Right cardiac atrium (tissue), 5 donors: ENCODE measurements at regions not wholly inside any gene's neighbourhood (a gene's known extent, or its start where the extent isn't known, plus 50 kb on each side); places are given as distances from the start of the nearest gene placed in this dataset.

ENCODE experiments used
- ATAC-seq, 2 donors: fragments of 200-7000 bp; cut with Tn5 transposase; one replicate each; pipeline versions ENCODE4 v1.8.0 to v1.9.1; 2020; ENCODE audit warnings: moderate library complexity in 2 of 2, mild to moderate bottlenecking in 1 of 2
- DNase-seq, 3 donors: peaks; one replicate each; pipeline ENCODE4 v3.0.0-alpha.2; 2020
- H3K27ac ChIP-seq: one replicate; pipeline ENCODE4 v1.5.1; 2013; ENCODE audit warnings: mild to moderate bottlenecking, low read length, control low read depth, moderate library complexity
- H3K27me3 ChIP-seq: one replicate; pipeline ENCODE4 v1.6.1; 2013; ENCODE audit not compliant: control insufficient read depth, insufficient read depth
- H3K4me1 ChIP-seq: one replicate; pipeline ENCODE4 v1.6.1; 2013; ENCODE audit warnings: low read length; ENCODE audit not compliant: control insufficient read depth, insufficient read depth
- H3K4me3 ChIP-seq: one replicate; pipeline ENCODE4 v1.5.1; 2013; ENCODE audit warnings: low read length, control low read depth
- H3K9me3 ChIP-seq: one replicate; pipeline ENCODE4 v1.6.1; 2013; ENCODE audit warnings: low read length; ENCODE audit not compliant: control insufficient read depth
- WGBS: extraction: QIAGEN DNeasy Blood & Tissue Kit; methylation state at CpG from one replicate; pipeline ENCODE4 v1.1.7; 2013; 5-methylcytosine and 5-hydroxymethylcytosine counted together
- intact Hi-C, 4 donors: fragments of 100-400 bp; cut with DNase I; formaldehyde crosslinking; loops; one replicate each; pipeline versions ENCODE4 v1.11.0 to v1.14.0; 2022 to 2023
- donor health status: healthy with polysubstance abuse.
- donor health status: DM: no; HTN: yes; CAD: no.
- donor health status: DM: no; HTN: no; CAD: no.
- donor health status: DM: no; HTN: yes; CAD: no; lungs with severe emphysema.
- donor health status: DM: yes; HTN: yes; CAD: no.

DNA sequence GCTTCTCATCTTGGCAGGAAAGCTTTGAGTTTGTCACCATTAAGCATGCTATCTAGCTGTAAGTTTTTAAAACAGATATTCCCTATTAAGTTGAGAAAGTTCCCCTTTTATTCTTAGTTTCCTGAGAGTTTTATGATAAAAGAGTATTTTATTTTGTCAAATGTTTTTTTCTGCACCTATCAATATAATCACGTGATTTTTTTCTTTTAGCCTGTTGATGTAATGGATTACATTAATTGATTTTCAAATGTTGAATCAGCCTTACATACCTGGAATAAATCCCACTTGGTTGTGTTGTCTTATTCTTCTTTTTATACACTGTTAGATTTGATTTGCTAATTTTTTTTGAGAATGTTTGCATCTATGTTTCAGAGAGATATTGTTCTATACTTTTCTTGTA lies 179.5 kb downstream of the ZNF621 start:
- DNase-seq (no peak), ATAC-seq (no peak)
- Histone ChIP-seq H3K4me3 (no peak overlapping the region), H3K27ac (no peak overlapping the region), H3K9me3 (no peaks in the 10 kb centered on the region), H3K4me1 (no peaks in the 10 kb centered on the region), H3K27me3 (no peaks in the 10 kb centered on the region)
- intact Hi-C loops, result no loop called here
- WGBS, result 75% methylated on average over 1 of the region's 1 CpG

DNA sequence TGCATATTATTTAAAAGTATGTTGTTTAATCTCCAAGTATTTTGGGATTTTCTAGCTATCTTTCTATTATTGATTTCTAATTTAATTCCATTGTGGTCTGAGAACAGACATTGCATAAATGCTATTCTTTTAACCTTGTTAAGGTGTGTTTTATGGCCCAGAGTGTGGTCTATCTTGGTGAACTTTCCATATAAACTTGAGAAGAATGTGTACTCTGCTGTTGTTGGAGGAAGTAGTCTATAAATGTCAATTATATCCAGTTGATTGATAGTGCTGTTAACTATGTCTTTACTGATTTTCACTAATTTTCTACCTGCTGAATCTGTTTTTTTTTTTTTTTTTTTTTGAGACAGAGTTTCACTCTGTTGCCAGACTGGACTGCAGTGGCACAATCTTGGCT lies 180.9 kb downstream of the ZNF621 start:
- intact Hi-C loops, result no loop called here
- H3K4me3 ChIP-seq, result no peak overlapping the region
- ATAC-seq, result no peak
- no peak overlapping the region for H3K27ac ChIP-seq
- H3K27me3 ChIP-seq, result no peaks in the 10 kb centered on the region
- no peak for DNase-seq
- H3K4me1 ChIP-seq, result no peaks in the 10 kb centered on the region
- H3K9me3 ChIP-seq, result no peaks in the 10 kb centered on the region

- Histone ChIP-seq H3K27ac (no peak overlapping the region), H3K9me3 (no peaks in the 10 kb centered on the region), H3K4me1 (peaks cover 5% of the 10 kb centered on the region), H3K27me3 (no peaks in the 10 kb centered on the region), H3K4me3 (no peak overlapping the region)
- intact Hi-C loops, result no loop called here
- peak; percentile 87 to 92 for ATAC-seq
- DNase-seq, result no peak
Observed at GRCh38 chr3:40713306-40713705, 188.5 kb downstream of the ZNF621 start.

- 69% methylated on average over 6 of the region's 6 CpGs for WGBS
- no peaks in the 10 kb centered on the region for H3K9me3 ChIP-seq
- ATAC-seq (no peak), DNase-seq (no peak)
- intact Hi-C loops, result no loop called here
- peaks cover 5% of the 10 kb centered on the region for H3K4me1 ChIP-seq
- no peak overlapping the region for H3K27ac ChIP-seq
- H3K27me3 ChIP-seq, result no peaks in the 10 kb centered on the region
- no peak overlapping the region for H3K4me3 ChIP-seq
Observed at GRCh38 chr3:40713795-40714194, 189.0 kb downstream of the ZNF621 start.

DNA sequence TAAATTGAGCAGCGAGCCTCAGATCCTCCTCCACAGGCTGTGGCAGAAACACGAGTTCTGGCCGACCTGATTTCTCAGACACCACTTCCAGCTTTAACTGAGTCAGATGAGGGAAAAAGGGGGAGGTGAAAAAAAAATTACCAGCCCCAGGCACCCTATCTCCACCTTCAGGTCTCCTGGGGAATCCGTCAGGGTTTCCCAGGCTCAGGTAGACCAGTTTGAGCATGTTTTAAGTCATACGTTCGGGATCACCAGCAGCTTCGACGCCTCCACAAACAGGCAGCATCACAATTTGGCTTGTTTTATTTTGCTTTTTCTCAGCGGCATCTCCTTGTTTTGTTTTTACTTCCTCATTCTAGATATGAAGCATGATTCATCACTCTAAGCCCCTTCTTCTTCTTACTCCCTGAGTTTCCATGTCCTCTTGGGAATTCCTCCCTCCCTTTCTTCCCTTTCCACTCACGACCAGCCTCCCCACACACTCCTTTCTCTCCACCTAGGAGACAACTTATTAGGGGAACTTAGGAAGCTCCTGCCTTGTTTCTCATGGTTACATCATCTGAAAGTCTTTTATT lies 190.1 kb downstream of the ZNF621 start:
- DNase-seq, result no peak

GRCh38 chr3:40715551-40715950 lies 190.8 kb downstream of the ZNF621 start:
- Histone ChIP-seq H3K27me3 (no peaks in the 10 kb centered on the region), H3K4me1 (peaks cover 5% of the 10 kb centered on the region), H3K9me3 (no peaks in the 10 kb centered on the region), H3K27ac (no peak overlapping the region), H3K4me3 (no peak overlapping the region)
- DNase-seq (no peak), ATAC-seq (no peak)
- intact Hi-C loops, result no loop called here

More for the DNA sequence above, 190.1 kb downstream of the ZNF621 start:
- H3K9me3 ChIP-seq, result no peaks in the 10 kb centered on the region
- no peak overlapping the region for H3K4me3 ChIP-seq
- H3K27me3 ChIP-seq, result no peaks in the 10 kb centered on the region
- ATAC-seq, result no peak
- intact Hi-C loops, result no loop called here
- WGBS, result 63% methylated on average over 10 of the region's 10 CpGs
- H3K27ac ChIP-seq, result no peak overlapping the region
- H3K4me1 ChIP-seq, result peaks cover 5% of the 10 kb centered on the region

GRCh38 chr3:40717471-40717870 lies 192.7 kb downstream of the ZNF621 start:
- H3K27me3 ChIP-seq, result no peaks in the 10 kb centered on the region
- 88% methylated on average over 1 of the region's 1 CpG for WGBS
- no peak overlapping the region for H3K4me3 ChIP-seq
- no peak overlapping the region for H3K27ac ChIP-seq
- H3K9me3 ChIP-seq, result no peaks in the 10 kb centered on the region
- no peak for DNase-seq
- intact Hi-C loops, result no loop called here
- peaks cover 5% of the 10 kb centered on the region for H3K4me1 ChIP-seq
- no peak for ATAC-seq

DNA sequence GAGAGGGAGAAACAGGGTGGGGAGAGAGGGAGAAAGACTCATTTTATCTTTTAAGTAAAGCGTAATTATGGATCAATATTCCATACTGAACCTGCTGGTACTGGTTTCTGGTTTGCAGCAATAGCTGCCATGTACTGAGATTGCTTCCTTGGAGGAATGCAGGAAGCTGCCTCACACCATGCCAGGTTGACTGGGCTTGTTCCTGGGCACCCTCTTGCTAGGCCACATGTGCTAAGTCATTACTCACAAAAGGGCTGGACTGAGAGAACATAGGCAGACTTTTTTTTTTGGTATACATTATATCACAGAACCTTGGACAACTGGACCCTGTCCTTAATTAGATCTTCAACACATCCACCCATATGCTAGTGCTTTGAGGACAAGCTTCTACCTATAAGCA lies 193.4 kb downstream of the ZNF621 start:
- Histone ChIP-seq H3K9me3 (no peaks in the 10 kb centered on the region), H3K27ac (no peak overlapping the region), H3K4me1 (peaks cover 5% of the 10 kb centered on the region), H3K4me3 (no peak overlapping the region), H3K27me3 (no peaks in the 10 kb centered on the region)
- no peak for ATAC-seq
- intact Hi-C loops, result no loop called here
- 98% methylated on average over 1 of the region's 1 CpG for WGBS
- DNase-seq, result no peak

DNA sequence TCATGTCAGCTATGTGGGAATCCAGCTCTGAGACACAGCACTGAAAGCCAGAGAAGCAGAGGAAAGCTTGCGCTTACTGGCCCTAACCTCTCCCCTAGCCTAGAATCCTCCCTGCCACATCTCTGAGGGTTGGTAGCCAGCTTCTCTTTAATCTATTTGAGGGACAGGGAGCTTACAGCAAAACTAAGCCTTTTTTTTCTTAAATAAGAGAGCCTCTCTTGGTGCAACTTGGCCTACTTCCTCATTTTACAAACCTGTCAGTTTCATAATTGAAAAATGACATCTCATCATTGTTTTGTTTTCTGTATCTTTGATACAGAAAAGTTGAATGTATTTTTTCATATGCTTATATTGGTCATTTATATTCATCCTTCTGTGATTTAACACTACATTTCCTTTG lies 193.9 kb downstream of the ZNF621 start:
- ATAC-seq (no peak), DNase-seq (no peak)
- intact Hi-C loops, result no loop called here
- Histone ChIP-seq H3K9me3 (no peaks in the 10 kb centered on the region), H3K27me3 (no peaks in the 10 kb centered on the region), H3K4me3 (no peak overlapping the region), H3K4me1 (peaks cover 2% of the 10 kb centered on the region), H3K27ac (no peak overlapping the region)
- WGBS, result 96% methylated on average over 1 of the region's 1 CpG

GRCh38 chr3:40719660-40720287 lies 195.0 kb downstream of the ZNF621 start:
- DNase-seq (no peak), ATAC-seq (no peak)
- Histone ChIP-seq H3K27me3 (no peaks in the 10 kb centered on the region), H3K9me3 (no peaks in the 10 kb centered on the region), H3K27ac (no peak overlapping the region), H3K4me3 (no peak overlapping the region), H3K4me1 (no peaks in the 10 kb centered on the region)
- intact Hi-C loops, result no loop called here
- 79% methylated on average over 11 of the region's 11 CpGs for WGBS

DNA sequence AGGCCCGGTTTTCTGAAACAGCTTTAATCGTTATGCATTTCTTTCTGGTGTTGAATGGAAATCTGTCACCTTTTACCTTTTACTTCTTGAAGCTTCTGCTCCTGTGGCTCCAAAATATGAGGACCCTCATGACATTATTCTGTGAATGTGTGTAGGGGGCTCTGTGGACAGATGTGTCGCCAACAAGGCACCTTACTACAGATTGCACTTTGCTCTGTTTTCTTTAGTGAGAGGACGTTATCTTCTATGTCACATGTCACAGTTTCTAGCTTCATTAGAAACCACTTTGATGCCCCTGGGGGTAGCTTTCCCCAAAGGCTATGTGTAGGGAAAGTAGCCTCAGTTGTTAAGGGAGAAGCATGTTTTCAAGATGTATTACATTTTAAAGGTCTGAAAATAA lies 195.6 kb downstream of the ZNF621 start:
- Histone ChIP-seq H3K27me3 (no peaks in the 10 kb centered on the region), H3K4me3 (no peak overlapping the region), H3K27ac (no peak overlapping the region), H3K4me1 (no peaks in the 10 kb centered on the region), H3K9me3 (no peaks in the 10 kb centered on the region)
- DNase-seq (no peak), ATAC-seq (no peak)
- 86% methylated on average over 4 of the region's 4 CpGs for WGBS
- intact Hi-C loops, result no loop called here

- ATAC-seq, result no peak
- intact Hi-C loops, result no loop called here
- 92% methylated on average over 3 of the region's 3 CpGs for WGBS
Observed at GRCh38 chr3:40720863-40721262, 196.1 kb downstream of the ZNF621 start.

More at GRCh38 chr3:40720863-40721262, 196.1 kb downstream of the ZNF621 start:
- no peaks in the 10 kb centered on the region for H3K4me1 ChIP-seq
- H3K27me3 ChIP-seq, result no peaks in the 10 kb centered on the region
- H3K9me3 ChIP-seq, result no peaks in the 10 kb centered on the region
- no peak for DNase-seq
- H3K4me3 ChIP-seq, result no peak overlapping the region
- H3K27ac ChIP-seq, result no peak overlapping the region
